HG03575 (cell line): ENCODE measurements at regions not wholly inside any gene's neighbourhood (a gene's known extent, or its start where the extent isn't known, plus 50 kb on each side); places are given as distances from the start of the nearest gene placed in this dataset.

ENCODE experiments used
- ATAC-seq: cut with Tn5 transposase; IDR thresholded peaks from one replicate; pipeline ENCODE4 v1.9.1; 2021; ENCODE audit not compliant: unreplicated experiment, insufficient number of reproducible peaks, low FRiP score; ENCODE audit errors: extremely low read depth

DNA sequence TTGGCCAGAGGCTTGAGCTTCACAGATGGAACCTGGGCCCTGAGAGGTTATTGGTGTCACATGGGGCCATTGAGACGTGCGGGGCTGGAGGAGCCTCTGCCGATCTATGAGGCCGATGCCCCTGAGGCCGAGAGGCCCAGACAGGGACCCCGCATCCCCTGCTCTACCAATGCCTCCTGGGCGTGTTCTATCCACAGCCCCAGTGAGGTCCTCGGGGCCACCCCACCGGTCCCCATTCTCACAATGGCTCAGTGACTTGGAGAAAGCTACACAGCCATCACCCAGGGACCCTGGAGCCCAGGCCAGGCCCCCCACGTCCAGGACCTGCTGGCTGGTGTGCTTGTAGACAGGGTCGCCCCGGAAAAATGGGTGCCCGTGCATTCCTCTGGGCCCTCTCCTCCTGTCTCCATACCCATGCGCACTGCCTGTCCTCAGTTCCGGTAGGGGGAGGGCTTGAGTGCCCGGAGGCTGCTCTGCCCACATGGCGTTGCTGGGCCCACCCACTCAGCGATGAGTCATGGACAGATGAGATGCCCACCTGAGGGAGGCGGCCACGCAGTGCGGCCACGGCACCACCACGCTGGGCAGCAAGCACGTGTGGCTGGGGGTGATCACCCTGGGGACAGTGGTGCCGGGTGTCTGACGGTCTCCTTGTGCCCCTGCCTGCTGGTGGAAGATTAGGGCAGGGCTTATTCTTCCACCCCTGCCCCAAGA, 1224.7 kb downstream of the BRD1 start:
- ATAC-seq, result no peak

GRCh38 chr22:48600681-48601080, 1227.0 kb downstream of the BRD1 start:
- no peak for ATAC-seq

DNA sequence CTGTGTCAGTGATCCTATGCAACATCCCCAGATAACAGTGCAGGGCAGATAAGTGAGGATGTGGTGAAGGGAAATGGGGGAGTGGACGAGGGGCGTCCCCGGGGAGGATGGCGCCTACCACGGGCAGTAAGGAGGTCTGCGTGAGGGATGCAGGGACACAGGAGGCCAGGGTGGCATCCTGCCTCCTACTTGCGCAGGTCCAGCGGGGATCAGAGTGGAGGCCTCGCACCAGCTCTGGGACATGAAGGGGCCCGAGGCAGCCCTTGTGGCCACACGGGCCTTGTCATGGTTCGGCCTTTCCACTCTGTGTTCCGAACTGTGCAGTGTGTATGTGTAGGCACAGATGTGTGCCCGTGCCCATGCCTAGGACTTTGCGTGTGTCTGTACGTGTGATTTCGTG, 1227.5 kb downstream of the BRD1 start:
- ATAC-seq, result no peak

- no peak for ATAC-seq
These were observed 1228.3 kb downstream of the BRD1 start for GRCh38 chr22:48599346-48599745.

GRCh38 chr22:48596111-48596850, 1231.4 kb downstream of the BRD1 start:
- no peak for ATAC-seq

DNA sequence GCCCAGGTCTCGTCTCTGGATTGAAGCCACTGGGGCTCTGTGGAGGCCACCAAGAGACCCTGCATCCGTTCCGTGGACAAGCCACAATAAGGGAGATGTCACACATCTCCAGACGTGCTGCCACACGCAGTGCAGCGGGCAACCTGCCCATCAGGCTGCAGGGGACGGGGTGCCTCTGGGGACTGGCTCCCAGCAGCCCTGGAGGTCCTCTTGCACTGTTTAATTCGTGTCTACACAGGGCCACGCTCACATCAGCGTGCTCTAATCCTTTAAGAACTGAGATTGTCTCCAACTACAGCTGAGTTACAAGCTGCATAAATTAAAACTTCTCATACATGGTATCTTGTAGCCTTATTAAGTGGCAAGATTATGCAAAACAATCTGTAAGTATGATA, 1232.2 kb downstream of the BRD1 start:
- ATAC-seq, result no peak

DNA sequence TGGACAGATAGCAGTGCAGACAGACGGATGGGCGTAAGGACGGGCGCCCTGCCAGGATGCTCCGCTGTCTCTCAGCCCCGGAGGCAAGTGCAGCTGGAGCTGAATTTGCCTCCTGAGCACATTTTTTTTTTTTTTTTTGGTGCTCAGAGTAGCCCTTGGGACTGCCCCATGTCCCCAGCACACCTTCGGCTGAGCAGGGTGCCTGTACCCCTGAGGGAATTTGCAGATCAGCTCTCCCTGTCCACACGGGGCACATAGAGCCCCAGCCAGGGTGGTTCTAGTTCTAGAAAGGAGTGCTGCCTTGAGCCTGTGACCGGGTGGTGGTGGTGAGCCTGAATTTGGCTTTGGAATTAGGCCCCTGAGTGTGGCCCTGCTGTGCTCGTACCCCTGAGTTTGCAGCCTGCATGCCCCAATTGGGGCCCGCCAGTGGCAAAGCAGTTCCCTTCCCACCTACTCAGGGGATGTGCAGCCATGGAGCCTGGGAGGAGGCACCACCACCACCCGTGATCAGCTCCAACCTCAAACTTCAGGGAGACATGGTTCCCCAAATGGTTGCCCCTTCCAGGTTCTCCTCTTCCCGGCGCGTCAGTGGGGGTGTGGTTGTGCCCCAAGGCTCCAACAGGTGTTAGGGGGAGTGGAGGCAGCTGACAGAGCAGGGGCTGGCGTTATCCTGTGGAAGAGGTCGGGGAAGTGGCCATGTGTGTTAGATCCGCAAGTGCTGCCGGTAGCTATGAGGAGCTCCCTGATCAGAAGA, 1232.7 kb downstream of the BRD1 start:
- ATAC-seq, result no peak

DNA sequence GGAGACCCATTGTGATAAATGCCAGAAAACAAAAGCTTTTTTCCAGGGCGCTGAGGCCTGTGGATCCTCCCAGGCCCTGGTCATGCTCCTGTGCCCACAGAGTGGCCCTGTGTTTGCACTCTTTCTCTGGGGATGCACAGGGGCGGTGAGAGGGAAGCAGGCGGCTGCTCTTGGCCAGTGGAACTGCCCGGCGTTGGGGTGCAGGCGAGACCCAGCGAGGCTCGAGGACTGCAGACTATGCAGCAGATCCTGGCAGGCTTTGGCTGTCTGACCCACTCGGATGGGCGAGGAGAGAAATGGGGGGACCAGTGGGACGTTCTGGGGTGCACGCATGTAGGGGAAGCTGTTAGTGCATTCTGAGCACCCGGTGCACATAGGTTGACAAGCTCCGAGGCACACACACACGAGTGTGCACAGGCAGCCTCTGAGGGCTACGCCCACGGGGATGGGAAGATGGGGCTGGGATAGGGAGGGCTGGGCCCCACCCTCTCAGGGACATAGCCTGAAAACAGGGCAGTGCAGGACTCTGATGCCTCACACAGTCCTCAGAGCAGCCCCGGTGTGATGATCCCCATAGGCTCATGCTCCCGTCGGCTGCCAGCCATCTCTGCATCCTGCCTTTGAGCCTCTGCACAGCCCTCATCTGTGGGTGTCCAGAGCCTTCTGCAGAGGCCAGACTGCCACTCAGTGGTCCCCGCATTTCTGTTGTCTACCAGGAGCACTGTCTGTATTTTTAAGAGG, 1233.5 kb downstream of the BRD1 start:
- ATAC-seq, result no peak

- no peak for ATAC-seq
These were observed 1234.1 kb downstream of the BRD1 start for GRCh38 chr22:48593551-48593950.

- ATAC-seq, result no peak
These were observed 1234.7 kb downstream of the BRD1 start for GRCh38 chr22:48592931-48593330.

- ATAC-seq, result no peak
These were observed 1235.2 kb downstream of the BRD1 start for GRCh38 chr22:48592488-48592887.

DNA sequence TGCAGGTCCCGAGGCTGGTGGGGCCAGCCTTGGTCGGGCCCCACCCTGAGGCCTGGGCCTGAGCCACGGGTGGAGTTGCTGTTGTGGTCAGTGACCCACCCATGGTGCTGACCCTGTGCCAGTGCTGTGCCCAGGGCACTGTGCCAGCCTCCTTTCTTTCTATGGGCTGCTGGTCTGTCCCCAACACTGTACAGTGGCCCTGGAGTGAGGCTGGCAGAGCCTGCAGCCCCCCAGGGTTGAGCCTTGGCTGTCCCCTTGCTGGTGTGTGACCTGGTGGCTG, 1235.7 kb downstream of the BRD1 start:
- ATAC-seq, result no peak

DNA sequence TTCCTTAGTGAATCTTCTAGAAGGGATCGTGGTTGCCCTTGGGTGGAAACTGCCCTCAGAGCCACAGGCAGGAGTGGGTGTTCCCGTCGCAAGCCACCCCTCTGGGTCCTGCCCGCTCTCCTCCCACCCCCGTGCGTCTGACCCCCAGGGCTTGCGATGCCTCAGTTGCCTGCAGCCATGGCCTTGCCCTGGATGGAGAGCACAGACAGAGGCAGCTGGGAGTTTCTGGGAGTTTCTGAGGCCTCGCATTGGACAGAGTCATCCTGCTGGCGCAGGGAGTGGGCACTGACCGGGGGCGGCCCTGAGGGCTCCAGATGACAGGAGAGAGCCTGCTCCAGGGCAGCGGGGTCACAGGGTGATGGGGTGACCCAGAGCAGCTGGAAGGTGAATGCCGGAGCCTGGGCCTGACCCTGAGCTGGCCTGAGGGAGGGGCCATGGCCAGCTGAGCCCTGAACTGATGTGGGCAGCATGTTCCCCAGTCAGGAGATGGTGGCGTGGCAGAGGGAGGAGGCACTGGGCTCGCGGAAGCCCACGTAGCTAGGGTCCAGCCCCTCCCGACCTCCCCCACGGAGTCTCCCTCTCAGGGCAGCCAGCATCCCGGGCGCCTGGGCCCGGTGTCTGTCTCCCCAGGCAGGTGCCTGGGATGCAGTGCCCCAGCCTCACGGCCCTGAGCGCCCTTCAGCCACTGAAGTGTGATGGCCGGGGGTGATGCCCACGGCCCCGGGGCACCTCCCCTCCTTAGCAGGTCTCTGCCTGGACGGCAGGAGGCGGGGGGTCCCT, 1236.2 kb downstream of the BRD1 start:
- no peak for ATAC-seq

DNA sequence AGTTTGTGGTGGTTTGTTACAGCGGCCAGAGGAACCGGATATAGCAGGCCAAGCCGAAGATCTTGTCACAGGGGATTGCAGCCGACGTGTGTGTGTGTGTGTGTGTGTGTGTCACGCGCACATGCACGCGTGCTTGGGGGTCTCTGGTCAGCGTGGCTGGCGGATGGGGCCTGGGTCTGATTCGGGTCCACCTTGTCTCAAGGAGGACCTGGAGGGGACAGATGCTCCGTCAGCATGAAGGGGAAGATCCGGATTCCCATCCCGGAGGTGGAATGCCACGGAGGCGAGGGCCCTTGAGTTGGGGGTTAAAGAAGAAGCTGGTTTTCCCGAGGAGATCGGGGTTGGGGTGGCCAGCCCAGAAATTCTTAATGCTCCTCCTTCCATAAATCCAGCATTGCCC, 1237.8 kb downstream of the BRD1 start:
- no peak for ATAC-seq

DNA sequence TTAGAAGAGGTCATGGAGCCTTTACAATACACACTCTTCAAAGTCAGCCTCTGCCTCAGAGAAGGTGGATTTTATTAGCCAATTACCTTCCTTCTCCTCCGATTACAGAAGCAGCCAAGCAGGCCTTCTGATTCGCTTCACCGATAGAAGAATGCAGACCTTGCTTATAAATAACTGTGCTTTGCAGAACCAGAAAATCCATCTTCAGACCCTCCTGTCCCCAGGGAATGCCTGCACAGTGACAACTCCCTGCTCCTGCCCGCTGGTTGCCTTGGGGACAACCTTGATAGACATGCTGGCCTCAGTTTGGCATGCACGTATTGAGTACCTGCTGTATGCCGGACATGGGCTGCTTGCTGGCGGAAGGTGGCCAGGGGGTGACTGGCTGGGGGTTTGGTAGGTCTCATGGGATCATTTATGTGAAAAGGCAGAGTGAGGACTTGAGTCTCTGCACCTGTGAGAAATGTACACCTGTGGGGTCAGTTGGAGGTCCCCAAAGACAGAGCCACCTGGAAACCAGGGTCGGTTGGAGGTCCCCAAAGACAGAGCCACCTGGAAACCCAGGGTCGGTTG, 1238.7 kb downstream of the BRD1 start:
- ATAC-seq, result no peak

DNA sequence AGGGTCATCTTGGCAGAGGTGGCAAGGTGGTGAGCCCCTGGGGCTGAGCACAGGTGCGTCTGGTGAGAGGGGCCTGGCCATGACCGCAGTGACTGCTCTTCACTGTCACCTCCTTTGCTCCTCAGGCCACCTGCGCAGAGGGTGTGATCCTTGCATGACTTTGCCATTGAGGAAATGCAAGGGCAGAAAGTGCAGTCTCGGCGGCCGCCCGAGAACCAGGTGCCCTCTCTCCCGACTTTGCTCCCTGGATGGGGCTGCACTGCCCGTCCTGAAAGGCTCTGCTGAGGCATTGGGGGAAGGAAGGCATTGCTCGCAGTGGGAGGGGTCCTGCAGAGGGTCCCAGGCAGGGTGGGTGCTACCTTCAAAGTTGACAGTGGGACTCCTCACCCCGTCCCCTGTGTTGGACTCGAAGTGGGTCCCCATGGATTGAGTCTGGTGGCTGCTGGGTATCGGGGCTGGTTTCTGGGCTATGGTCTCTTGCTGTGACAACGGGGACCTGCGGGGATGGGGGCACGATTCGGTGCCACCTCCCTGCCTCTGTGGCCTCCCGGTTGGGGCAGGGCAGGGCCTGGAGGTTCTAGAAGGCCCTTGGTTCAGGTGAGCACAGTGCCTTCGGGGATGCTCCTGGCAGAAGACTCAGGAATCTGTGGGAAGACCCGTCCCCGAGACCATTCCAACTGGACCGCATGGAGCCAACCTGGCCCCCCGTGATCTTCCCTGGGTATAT, 1239.4 kb downstream of the BRD1 start:
- no peak for ATAC-seq

DNA sequence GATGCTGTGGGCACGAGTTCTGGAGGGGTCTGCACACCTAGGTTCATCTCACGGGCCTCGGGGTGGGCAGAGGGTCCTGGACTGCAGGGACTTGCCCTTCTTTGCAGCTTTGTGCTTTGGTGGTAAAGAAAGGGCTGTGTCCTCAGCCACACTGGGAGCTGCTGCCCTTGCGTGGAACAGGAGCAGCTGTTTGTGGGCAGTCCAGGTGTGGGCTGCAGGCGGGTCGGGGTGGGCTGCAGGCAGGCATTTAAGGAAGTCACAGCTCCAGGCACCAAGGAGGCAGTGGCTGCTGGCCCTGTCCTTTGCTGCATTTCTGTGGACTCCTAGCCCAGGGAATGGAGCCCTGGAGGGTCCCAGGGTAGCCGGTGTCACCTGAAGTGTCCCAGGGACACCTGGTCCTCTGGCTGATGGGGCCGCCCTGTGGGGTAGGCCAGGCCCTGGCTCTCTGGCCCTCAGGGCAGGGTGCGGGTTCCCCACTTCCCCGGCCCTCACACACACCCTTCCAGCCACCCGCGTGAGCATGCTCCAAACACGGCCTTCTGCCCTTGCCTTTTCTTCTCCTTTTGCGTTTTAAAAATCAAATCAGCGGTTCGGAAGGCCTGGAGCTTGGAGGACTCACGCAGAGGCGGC, 1240.3 kb downstream of the BRD1 start:
- no peak for ATAC-seq

- no peak for ATAC-seq
These were observed 1240.9 kb downstream of the BRD1 start for GRCh38 chr22:48586799-48587185.
